GM20000 (cell line): ENCODE measurements at regions not wholly inside any gene's neighbourhood (a gene's known extent, or its start where the extent isn't known, plus 50 kb on each side); places are given as distances from the start of the nearest gene placed in this dataset.
A peak's percentile ranks its signal among the peaks of the same experiment; 100 is the strongest.
"Not testable (repeated sequence)": the region's sequence is repeated elsewhere in the genome, so short reads cannot be mapped to it uniquely, and the experiment has no call there.

Source experiments
- DNase-seq: peaks from one replicate; pipeline ENCODE4 v3.0.0; 2012; ENCODE audit warnings: low spot score
- TF ChIP-seq, protein P1 (sequence below): IDR thresholded peaks from 2 replicates; pipeline ENCODE4 v1.5.1; 2012; ENCODE audit warnings: mild to moderate bottlenecking, control low read depth; ENCODE audit errors: extremely low read depth, missing control alignments

DNA sequence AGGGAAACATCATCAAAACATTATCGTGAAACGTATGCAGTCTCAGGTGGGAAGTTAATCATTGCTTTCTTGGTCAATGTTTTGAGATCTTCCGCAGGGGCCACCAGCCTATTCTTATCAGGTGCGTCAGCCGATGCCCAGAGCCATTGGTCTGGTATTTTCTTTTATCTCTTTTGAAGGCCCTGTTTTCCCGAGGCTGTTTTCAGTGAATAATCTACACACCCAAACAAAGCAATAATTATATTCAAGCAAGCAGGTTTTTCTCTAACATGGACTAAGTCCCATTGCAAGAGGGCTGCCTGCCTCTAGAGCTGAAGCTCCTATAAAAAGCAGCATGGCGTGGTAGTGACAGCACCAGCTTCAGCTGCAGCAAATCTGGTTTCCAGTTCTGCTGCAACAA is 430.0 kb upstream of the ID2 start:
- TF ChIP-seq, protein P1, sequence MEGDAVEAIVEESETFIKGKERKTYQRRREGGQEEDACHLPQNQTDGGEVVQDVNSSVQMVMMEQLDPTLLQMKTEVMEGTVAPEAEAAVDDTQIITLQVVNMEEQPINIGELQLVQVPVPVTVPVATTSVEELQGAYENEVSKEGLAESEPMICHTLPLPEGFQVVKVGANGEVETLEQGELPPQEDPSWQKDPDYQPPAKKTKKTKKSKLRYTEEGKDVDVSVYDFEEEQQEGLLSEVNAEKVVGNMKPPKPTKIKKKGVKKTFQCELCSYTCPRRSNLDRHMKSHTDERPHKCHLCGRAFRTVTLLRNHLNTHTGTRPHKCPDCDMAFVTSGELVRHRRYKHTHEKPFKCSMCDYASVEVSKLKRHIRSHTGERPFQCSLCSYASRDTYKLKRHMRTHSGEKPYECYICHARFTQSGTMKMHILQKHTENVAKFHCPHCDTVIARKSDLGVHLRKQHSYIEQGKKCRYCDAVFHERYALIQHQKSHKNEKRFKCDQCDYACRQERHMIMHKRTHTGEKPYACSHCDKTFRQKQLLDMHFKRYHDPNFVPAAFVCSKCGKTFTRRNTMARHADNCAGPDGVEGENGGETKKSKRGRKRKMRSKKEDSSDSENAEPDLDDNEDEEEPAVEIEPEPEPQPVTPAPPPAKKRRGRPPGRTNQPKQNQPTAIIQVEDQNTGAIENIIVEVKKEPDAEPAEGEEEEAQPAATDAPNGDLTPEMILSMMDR: no peak

DNA sequence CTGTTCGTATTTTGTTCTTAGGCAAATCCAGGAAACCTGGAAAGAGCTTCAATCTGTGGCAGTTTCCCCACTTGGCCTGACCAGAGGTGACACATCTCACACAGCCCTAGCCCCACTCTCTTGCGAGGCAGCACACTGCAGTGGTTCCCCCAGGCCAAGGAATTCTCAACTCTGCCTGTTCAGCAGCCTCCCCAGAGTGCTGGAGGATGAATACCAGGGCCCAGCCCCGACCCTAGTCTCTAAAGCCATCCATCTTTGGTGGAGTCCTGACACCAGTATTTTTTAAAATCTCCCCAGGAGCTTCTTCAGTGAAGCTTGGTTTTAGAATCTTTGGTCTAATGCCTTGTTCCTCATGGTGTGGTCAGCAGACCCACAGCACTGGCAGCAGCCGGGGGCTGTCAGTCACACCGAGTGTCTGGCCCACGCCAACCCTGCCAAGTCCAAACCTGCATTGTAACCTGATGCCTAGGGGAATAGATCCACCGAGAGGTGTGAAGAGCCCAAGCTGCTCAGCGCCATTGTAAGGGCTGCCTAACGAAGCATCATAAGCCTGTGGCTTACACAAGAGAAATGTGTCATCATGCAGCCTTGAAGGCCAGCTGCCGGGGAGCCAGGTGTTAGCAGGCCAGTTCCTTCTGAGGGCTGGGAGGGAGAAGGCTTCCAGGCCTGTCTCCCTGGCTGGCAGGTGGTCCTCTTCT is 428.7 kb upstream of the ID2 start:
- DNase-seq: peak; percentile 42
- TF ChIP-seq, protein P1: no peak

More for the DNA sequence above, 430.0 kb upstream of the ID2 start:
- DNase-seq: no peak

DNA sequence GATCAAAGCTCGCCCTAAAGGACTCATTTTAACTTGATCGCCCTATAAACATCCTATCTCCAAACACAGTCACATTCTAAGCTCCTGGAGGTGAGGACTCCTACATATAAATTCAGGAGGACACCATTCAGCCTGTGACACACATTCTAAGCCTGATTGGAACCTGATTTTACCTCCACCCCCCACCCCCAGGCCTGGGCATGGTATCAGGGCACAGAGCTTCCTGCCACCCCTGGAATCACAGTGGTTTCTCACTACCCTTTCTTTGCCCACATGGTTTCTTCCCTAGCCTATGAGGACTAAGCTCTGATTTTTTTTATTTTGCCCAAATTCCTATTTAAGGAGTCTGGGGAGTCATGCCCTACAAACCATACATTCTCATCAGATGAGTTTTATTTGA is 428.1 kb upstream of the ID2 start:
- TF ChIP-seq, protein P1: no peak
- no peak for DNase-seq

DNA sequence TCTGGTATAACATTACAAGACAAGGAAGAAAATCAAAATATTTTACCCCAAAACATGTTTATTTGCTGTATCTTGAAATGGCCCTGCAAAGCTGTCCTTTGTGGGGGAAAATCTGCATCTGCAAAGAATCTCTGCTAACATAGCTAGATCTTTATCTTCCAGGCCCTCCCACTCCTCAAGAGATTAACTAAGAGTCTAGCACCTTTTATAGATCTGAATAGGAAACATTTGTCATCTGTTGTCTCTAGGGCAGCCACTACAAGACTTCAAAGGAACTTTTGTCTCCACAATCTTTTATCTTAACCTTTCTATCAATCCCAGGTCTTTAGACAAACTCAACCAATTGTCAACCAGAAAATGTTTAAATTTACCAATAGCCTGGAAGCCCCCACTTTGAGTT is 427.6 kb upstream of the ID2 start:
- not testable (repeated sequence) for DNase-seq

DNA sequence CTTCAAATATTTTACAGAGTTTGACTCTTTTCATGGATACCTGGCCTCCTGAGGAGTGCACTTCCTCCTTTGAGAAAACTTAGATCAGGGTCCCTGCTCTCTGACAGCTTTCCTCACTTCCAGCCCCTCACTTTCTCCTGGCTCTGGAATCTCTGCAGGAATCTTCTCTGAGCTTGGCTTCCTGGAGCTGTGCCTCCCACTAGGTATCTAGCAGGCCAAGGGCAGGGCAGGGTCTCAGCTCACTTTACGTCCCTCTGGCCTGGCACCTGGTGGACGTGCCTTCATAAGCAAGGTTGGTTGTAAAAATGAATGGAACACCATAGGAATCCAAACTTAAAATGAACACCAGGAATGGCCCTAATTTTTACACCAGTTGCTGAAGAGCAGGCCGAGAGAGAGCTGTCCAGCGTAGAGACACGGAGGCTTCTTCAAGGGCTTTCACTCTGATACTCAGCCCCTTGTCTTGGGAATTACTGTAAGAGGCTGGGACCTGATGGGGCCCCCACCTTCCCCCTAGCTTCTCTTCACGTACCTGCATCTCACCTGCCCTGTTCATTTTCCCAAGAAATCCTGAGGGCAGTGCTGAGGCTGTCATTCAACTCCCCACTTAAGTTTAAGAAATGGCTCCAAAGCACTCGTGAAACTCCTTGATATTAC is 426.9 kb upstream of the ID2 start:
- no peak for DNase-seq
- TF ChIP-seq, protein P1: no peak

DNA sequence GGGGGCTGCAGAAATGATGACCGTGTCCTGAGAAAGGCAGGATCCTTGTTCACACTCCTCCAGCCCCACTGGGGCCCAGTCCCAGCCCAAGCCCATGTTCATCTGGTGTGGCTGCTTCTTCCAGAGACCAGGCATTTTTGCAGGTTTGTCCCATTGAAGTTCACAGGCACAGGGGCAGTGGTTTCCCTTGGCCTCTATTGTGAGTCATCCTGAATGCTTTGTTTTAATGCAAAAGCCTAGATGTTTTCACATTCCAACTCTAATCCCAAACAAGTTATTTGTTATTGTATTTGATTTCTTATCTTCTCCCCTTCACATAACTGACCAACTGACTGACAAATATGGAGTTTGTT is 426.4 kb upstream of the ID2 start:
- no peak for DNase-seq
- TF ChIP-seq, protein P1: no peak

DNA sequence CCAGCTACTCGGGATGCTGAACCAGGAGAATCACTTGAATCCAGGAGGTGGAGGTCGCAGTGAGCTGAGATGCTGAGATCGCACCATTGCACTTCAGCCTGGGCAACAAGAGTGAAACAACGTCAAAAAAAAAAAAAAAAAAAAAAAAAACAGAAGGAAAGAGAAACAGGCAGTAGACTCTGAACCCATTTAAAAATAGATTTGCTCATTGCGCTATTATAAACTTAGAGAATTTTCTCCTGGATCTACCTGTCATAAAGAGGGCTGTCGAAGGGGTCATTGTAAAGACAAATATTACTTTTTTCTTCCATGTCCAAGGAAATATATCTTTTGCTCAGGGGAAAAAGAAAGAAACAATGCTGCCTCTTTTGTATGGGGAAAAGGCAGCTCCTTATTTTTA is 425.0 kb upstream of the ID2 start:
- no peak for DNase-seq
- TF ChIP-seq, protein P1: no peak

DNA sequence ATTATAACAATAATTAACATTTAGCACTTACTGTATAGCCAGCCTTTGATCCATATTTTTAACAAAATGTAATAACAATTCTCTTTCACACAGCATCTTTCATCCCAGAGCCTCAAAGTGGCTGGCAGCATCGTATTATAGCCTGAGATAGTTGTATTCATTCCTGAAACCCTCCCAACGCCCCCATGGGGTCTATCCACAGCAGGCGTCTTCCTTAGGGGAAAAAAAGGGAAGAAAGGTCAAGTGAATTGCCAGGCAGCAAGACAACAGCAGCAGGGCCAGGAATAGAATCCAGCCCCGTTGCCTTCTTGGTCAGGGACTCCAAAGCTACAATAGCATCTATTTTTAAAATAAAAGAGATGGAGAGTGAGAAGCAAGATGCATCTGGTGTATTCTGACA is 424.4 kb upstream of the ID2 start:
- DNase-seq: no peak
- TF ChIP-seq, protein P1: no peak
